IMR-90 (cell line): ENCODE measurements at regions not wholly inside any gene's neighbourhood (a gene's known extent, or its start where the extent isn't known, plus 50 kb on each side); places are given as distances from the start of the nearest gene placed in this dataset.

Source experiments
- ATAC-seq: fragments of 200-7000 bp; cut with Tn5 transposase; 2 replicates; pipeline ENCODE4 v1.9.1; 2020; ENCODE audit warnings: low read depth, mild to moderate bottlenecking, moderate library complexity
- BruUV-seq: library from RNA; stranded (reverse); fragments of 400-500 nt; replicated peaks from 2 replicates; lab custom pipeline; 2021; lab: Mats Ljungman, UMichigan
- CTCF ChIA-PET: fragments of 300-600 bp; formaldehyde crosslinking; extraction: SDS; loops from one replicate; lab custom pipeline; 2021; ENCODE audit warnings: antibody characterized with exemption; lab: Yijun Ruan, JAX
- POLR2A ChIA-PET: fragments of 300-600 bp; sonication (Branson Sonifier 250); formaldehyde crosslinking; loops from one replicate; lab custom pipeline; 2022; ENCODE audit warnings: antibody characterized with exemption; ENCODE audit not compliant: unreplicated experiment; lab: Charles Lee
- DNase-seq: peaks from one replicate; pipeline ENCODE4 v3.0.0; 2013
- H2AFZ ChIP-seq: replicated peaks from 2 replicates; pipeline ENCODE3; 2013; ENCODE audit warnings: low read length, mild to moderate bottlenecking; ENCODE audit not compliant: poor library complexity
- H2AK5ac ChIP-seq: 2 replicates; pipeline ENCODE4 v1.6.1; 2013; ENCODE audit warnings: low read depth, low read length, inconsistent platforms
- H2AK9ac ChIP-seq: replicated peaks from 2 replicates; pipeline ENCODE3; 2013; ENCODE audit warnings: mild to moderate bottlenecking, low read depth, low read length, moderate library complexity; ENCODE audit not compliant: poor library complexity
- H2BK120ac ChIP-seq: 2 replicates; pipeline ENCODE4 v1.6.1; 2013; ENCODE audit warnings: low read depth, low read length, inconsistent platforms
- H2BK15ac ChIP-seq: 3 replicates; pipeline ENCODE4 v1.6.1; 2013; ENCODE audit warnings: low read depth, low read length, inconsistent platforms
- H2BK20ac ChIP-seq: 2 replicates; pipeline ENCODE4 v1.6.1; 2013; ENCODE audit warnings: low read depth, mild to moderate bottlenecking, inconsistent platforms, low read length, moderate library complexity
- H2BK5ac ChIP-seq: 2 replicates; pipeline ENCODE4 v1.6.1; 2013; ENCODE audit warnings: mild to moderate bottlenecking, low read depth, low read length, inconsistent platforms; ENCODE audit not compliant: poor library complexity, severe bottlenecking
- H3K14ac ChIP-seq: replicated peaks from 2 replicates; pipeline ENCODE4 v1.6.1; 2013; ENCODE audit warnings: low read depth, low read length, inconsistent platforms
- H3K18ac ChIP-seq: 2 replicates; pipeline ENCODE4 v1.6.1; 2013; ENCODE audit warnings: low read depth, low read length, control low read depth
- H3K23ac ChIP-seq: 2 replicates; pipeline ENCODE4 v1.6.1; 2013; ENCODE audit warnings: low read depth, low read length, inconsistent platforms
- H3K27ac ChIP-seq: 2 replicates; pipeline ENCODE4 v1.5.1; 2013; ENCODE audit warnings: mild to moderate bottlenecking, control low read depth, low read length; ENCODE audit not compliant: insufficient read depth
- H3K27me3 ChIP-seq: 2 replicates; pipeline ENCODE4 v1.6.1; 2013; ENCODE audit warnings: low read length; ENCODE audit not compliant: control insufficient read depth, insufficient read depth
- H3K36me3 ChIP-seq: 2 replicates; pipeline ENCODE4 v1.6.1; 2013; ENCODE audit warnings: low read length, mixed read lengths; ENCODE audit not compliant: control insufficient read depth, insufficient read depth
- H3K4ac ChIP-seq: 2 replicates; pipeline ENCODE4 v1.6.1; 2013; ENCODE audit warnings: low read depth, low read length, inconsistent platforms
- H3K4me1 ChIP-seq: 2 replicates; pipeline ENCODE4 v1.6.1; 2013; ENCODE audit warnings: low read length, mixed read lengths; ENCODE audit not compliant: control insufficient read depth, insufficient read depth
- H3K4me2 ChIP-seq: 2 replicates; pipeline ENCODE4 v1.6.1; 2013; ENCODE audit warnings: low read depth, mild to moderate bottlenecking, control low read depth, low read length, moderate library complexity
- H3K4me3 ChIP-seq: 2 replicates; pipeline ENCODE4 v1.5.1; 2013; ENCODE audit warnings: low read depth, mild to moderate bottlenecking, control low read depth, low read length, moderate library complexity; ENCODE audit not compliant: insufficient read depth
- H3K56ac ChIP-seq: 2 replicates; pipeline ENCODE4 v1.6.1; 2013; ENCODE audit warnings: low read length, inconsistent platforms; ENCODE audit not compliant: insufficient read depth; ENCODE audit errors: extremely low read depth
- H3K79me1 ChIP-seq, 2 experiments: 2 replicates each; pipeline ENCODE4 v1.6.1; 2013; ENCODE audit warnings: low read length in 2 of 2, inconsistent platforms in 1 of 2, low read depth in 1 of 2
- H3K9ac ChIP-seq: 2 replicates; pipeline ENCODE4 v1.6.1; 2013; ENCODE audit warnings: low read depth, low read length, control low read depth
- H3K9me1 ChIP-seq: 2 replicates; pipeline ENCODE4 v1.6.1; 2013; ENCODE audit warnings: low read length, inconsistent platforms; ENCODE audit not compliant: insufficient read depth
- H3K9me3 ChIP-seq: 2 replicates; pipeline ENCODE4 v1.6.1; 2013; ENCODE audit warnings: low read length; ENCODE audit not compliant: control insufficient read depth, insufficient read depth
- H4K20me1 ChIP-seq: 2 replicates; pipeline ENCODE4 v1.6.1; 2013; ENCODE audit warnings: low read length, inconsistent platforms; ENCODE audit not compliant: insufficient read depth
- H4K5ac ChIP-seq: 2 replicates; pipeline ENCODE4 v1.6.1; 2013; ENCODE audit warnings: mild to moderate bottlenecking, low read depth, low read length, control low read depth
- H4K8ac ChIP-seq, 2 experiments: 2 replicates each; pipeline ENCODE4 v1.6.1; 2013; ENCODE audit warnings: low read depth in 2 of 2, low read length in 2 of 2, control low read depth in 1 of 2, inconsistent platforms in 1 of 2
- H4K91ac ChIP-seq: 2 replicates; pipeline ENCODE4 v1.6.1; 2013; ENCODE audit warnings: low read depth, low read length, inconsistent platforms; ENCODE audit not compliant: insufficient read depth
- BHLHE40 ChIP-seq: fragments of 150-350 bp; IDR thresholded peaks from 2 replicates; pipeline ENCODE4 v1.6.1; 2016; ENCODE audit warnings: mild to moderate bottlenecking, low read depth, low read length
- CEBPB ChIP-seq: IDR thresholded peaks from 2 replicates; pipeline ENCODE4 v1.6.1; 2012; ENCODE audit warnings: low read depth, low read length, improper control_type of control experiment
- CHD1 ChIP-seq: IDR thresholded peaks from 2 replicates; pipeline ENCODE4 v1.6.1; 2012; ENCODE audit warnings: low read depth, low read length, improper control_type of control experiment
- FOS ChIP-seq: fragments of 150-350 bp; IDR thresholded peaks from 2 replicates; pipeline ENCODE4 v1.6.1; 2016; ENCODE audit warnings: low read depth, low read length
- MAFK ChIP-seq: IDR thresholded peaks from 2 replicates; pipeline ENCODE4 v1.6.1; 2012; ENCODE audit warnings: low read depth, low read length, improper control_type of control experiment
- POLR2A ChIP-seq: IDR thresholded peaks from 2 replicates; pipeline ENCODE4 v1.6.1; 2012; ENCODE audit warnings: mild to moderate bottlenecking, low read depth, low read length
- RAD21 ChIP-seq: IDR thresholded peaks from 2 replicates; pipeline ENCODE4 v1.6.1; 2012; ENCODE audit warnings: low read length, improper control_type of control experiment
- RCOR1 ChIP-seq: IDR thresholded peaks from 2 replicates; pipeline ENCODE4 v1.6.1; 2012; ENCODE audit warnings: mild to moderate bottlenecking, low read length, improper control_type of control experiment; ENCODE audit not compliant: insufficient replicate concordance
- WGBS, 2 experiments: methylation state at CpG; one replicate each; pipeline versions ENCODE4 v1.1.5 to v1.1.7; 2013; ENCODE audit warnings: missing lambda C conversion rate in 2 of 2; ENCODE audit not compliant: insufficient read length in 1 of 2; ENCODE audit errors: extremely low coverage in 2 of 2; 5-methylcytosine and 5-hydroxymethylcytosine counted together
- dilution Hi-C: fragments of 300-500 bp; cut with HindIII; formaldehyde crosslinking; loops from one replicate; pipeline ENCODE4 v1.14.3; 2018; ENCODE audit warnings: low sequenced_read_pairs; ENCODE audit not compliant: unreplicated experiment
- in situ Hi-C: fragments of 300-500 bp; cut with MboI; formaldehyde crosslinking; loops from 3 replicates; pipeline ENCODE4 v1.14.3; 2019; ENCODE audit warnings: low sequenced_read_pairs, inconsistent platforms, mixed read lengths
- intact Hi-C: fragments of 100-400 bp; cut with micrococcal nuclease; formaldehyde crosslinking; loops from 2 replicates; pipeline ENCODE4 v1.10.0; 2022
- TF ChIP-seq, protein P1 (sequence below): fragments of 150-350 bp; IDR thresholded peaks from 2 replicates; pipeline ENCODE4 v1.6.1; 2016; ENCODE audit warnings: low read depth, mild to moderate bottlenecking, low read length, moderate library complexity, borderline replicate concordance

- no peak overlapping the region for H3K18ac ChIP-seq
- intact Hi-C loops = no loop called here
- WGBS, 2 experiments = no CpG with 5 or more reads among the region's 6 CpGs
- no peak overlapping the region for H3K56ac ChIP-seq
- TF ChIP-seq CEBPB (no peak), MAFK (no peak), CHD1 (no peak), BHLHE40 (no peak), POLR2A (no peak), RAD21 (no peak), RCOR1 (no peak), FOS (no peak)
- TF ChIP-seq, protein P1, sequence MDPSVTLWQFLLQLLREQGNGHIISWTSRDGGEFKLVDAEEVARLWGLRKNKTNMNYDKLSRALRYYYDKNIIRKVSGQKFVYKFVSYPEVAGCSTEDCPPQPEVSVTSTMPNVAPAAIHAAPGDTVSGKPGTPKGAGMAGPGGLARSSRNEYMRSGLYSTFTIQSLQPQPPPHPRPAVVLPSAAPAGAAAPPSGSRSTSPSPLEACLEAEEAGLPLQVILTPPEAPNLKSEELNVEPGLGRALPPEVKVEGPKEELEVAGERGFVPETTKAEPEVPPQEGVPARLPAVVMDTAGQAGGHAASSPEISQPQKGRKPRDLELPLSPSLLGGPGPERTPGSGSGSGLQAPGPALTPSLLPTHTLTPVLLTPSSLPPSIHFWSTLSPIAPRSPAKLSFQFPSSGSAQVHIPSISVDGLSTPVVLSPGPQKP = no peak
- no peak overlapping the region for H3K4me2 ChIP-seq
- H4K20me1 ChIP-seq = no peaks in the 10 kb centered on the region
- DNase-seq = no peak
- no peak overlapping the region for H2AFZ ChIP-seq
- H3K4me3 ChIP-seq = no peak overlapping the region
- H2BK20ac ChIP-seq = no peak overlapping the region
- H3K79me1 ChIP-seq = no peaks in the 10 kb centered on the region
- no peak overlapping the region for H4K8ac ChIP-seq
- no peak overlapping the region for H4K91ac ChIP-seq
- no peak for ATAC-seq
- H2BK5ac ChIP-seq = no peak overlapping the region
- no peak overlapping the region for H2BK15ac ChIP-seq
- no peak overlapping the region for H2AK9ac ChIP-seq
- dilution Hi-C loops = no loop called here
- no peak overlapping the region for H3K9ac ChIP-seq
- H3K14ac ChIP-seq = no peak overlapping the region
- no peak overlapping the region for H2BK120ac ChIP-seq
- no peaks in the 10 kb centered on the region for H3K36me3 ChIP-seq
- peaks cover 19% of the 10 kb centered on the region for H3K27me3 ChIP-seq
- in situ Hi-C loops = no loop called here
- POLR2A ChIA-PET = no interaction called here
- no peaks in the 10 kb centered on the region for H3K9me3 ChIP-seq
- no peak overlapping the region for H2AK5ac ChIP-seq
- CTCF ChIA-PET = no interaction called here
- no TSS peak for BruUV-seq
- H4K5ac ChIP-seq = no peak overlapping the region
- no peak overlapping the region for H3K4ac ChIP-seq
- H3K27ac ChIP-seq = no peak overlapping the region
- H3K4me1 ChIP-seq = no peaks in the 10 kb centered on the region
- H3K23ac ChIP-seq = no peak overlapping the region
- no peaks in the 10 kb centered on the region for H3K9me1 ChIP-seq
Observed at GRCh38 chr15:31503256-31503655, 176.6 kb downstream of the KLF13 start.
